UCSD-AML1 (cell line): ENCODE measurements at regions not wholly inside any gene's neighbourhood (a gene's known extent, or its start where the extent isn't known, plus 50 kb on each side); places are given as distances from the start of the nearest gene placed in this dataset.
"Not testable (repeated sequence)": the region's sequence is repeated elsewhere in the genome, so short reads cannot be mapped to it uniquely, and the experiment has no call there.

Experiments used
- DNase-seq: peaks from one replicate; lab custom pipeline; 2025; ENCODE audit not compliant: unreplicated experiment; lab: John Stamatoyannopoulos, UW

DNA sequence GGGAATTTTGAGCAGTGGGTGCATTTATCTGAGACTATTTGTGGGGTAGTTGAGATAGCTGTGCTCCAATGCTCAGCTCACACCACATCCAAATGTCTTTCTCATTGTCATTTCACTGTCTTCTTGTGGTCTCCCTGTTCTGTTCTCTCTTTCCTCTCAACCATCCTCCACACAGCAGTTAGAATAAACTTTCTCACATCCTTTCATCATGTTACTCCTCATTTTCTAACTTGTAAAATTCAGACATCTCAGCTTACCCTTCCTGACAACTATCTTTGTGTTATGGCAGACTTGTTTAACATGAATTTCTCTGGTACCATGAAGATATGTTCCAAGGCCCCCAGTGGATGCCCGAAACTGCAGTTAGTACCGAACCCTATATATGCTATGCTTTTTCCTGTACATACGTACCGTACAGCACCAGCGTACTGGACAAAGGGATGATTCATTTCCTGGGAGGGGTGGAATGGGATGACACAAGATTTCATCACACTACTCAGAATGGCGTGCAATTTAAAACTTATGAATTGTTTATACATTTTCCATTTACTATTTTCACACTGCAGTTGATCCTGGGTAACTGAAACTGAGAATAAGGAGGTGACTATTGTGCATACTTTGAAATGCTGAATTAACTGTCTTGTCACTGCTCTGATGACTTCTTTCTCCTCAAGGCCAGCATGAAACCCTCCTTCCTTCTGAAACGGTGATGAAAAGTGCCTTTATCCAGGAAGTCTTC is 177.1 kb upstream of the SLC38A2 start:
- DNase-seq: no peak

DNA sequence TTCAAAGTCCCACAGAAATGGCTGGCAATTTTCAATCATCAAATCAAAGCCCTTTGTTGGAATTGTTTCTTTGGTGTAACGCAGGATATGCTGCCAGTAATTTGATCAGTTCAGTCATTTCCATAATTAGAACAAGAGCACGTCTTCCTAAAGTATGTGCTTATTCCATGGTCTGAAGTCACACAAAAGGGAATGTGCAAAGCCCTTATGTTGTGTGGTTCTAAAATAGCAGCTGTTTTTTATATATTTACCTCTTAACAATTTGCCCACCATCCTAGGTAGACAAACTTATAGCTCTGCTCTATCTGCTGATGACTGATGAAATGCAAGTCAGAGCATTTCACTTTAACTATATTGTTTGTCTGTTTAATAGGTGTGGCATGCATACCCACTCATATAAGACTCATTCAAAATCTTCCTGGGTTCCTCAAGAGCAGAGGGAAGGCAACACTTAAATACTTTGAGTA is 176.1 kb upstream of the SLC38A2 start:
- DNase-seq: no peak

DNA sequence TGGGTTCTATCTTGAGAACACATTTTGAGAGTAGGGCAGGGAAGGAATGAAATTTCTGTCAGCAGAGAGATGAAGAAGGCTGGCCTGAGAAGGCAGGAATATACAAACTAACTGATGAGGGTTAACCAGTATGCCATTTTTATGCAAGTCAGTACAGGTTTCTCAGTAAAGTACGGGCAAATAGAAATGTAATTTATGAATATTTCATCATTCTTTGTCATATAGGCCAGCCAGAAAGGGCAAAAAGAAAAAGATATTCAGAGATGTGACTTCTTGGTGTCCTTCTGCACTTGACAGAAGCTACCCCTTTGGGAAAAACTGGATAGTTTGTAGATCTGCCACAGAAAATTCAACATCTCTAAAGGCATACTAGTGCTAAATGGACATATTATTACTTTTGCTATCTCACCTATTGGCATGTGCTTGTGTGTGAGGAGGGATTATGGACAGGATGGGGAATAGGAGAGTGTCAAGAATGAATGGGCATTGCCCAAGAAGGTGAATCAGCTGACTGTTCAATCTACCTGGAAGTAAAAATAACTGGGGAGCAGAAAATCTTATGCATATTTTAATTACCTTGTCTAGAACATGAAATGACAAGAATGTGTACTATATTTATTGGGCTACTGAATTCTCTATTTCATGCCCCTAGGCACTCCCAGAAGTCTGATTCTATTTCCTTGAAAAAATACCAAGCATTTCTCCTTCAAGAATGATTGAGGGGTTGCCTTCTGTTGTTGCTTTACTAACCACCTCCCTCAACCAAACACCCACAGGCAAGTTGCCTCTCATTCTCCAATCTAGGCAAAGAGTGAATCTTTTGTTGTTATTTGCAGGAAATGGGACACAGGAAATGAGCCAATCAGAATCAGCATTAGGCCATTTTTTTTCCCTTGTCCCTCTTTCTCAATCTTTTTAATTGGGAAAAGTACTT is 175.1 kb upstream of the SLC38A2 start:
- no peak for DNase-seq

DNA sequence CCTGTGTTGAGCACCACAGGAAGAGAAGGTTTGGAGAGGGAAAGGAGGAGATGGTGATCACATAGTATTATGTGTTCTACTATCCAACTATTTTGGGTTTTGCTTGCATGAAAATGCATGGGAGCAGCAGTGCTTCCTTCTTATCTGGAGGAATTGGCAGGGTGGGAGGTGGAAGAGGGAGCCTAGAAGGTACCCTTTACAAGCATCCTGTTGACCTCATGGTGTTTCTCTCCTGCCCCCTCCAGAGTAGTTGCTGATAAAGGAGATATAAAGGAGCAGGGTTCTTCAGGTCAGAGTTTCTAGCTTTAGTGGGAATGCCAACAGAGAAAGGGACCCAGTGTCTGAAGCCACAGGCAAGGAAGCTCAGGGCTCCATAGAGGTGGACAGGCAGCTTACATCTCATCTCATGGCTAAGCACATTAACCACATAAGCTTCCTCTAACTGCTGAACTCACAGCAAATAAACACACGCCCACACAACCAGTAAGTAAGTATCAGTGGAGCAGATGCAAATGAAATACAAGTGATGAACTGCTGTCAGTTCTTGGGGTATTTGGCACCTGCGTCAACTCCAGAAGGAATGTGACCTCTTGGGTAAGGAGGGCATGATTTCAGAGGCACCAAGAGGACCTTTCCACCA is 174.2 kb upstream of the SLC38A2 start:
- DNase-seq: no peak

DNA sequence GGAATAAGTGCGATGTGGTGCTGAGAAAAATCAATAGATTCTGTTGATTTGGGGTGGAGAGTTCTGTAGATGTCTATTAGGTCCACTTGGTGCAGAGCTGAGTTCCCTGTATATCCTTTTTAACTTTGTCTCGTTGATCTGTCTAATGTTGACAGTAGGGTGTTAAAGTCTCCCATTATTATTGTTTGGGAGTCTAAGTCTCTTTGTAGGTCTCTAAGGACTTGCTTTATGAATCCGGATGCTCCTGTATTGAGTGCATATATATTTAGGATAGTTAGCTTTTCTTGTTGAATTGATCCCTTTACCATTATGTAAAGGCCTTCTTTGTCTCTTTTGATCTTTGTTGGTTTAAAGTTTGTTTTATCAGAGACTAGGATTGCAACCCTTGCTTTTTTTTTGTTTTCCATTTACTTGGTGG is 170.8 kb upstream of the SLC38A2 start:
- not testable (repeated sequence) for DNase-seq

DNA sequence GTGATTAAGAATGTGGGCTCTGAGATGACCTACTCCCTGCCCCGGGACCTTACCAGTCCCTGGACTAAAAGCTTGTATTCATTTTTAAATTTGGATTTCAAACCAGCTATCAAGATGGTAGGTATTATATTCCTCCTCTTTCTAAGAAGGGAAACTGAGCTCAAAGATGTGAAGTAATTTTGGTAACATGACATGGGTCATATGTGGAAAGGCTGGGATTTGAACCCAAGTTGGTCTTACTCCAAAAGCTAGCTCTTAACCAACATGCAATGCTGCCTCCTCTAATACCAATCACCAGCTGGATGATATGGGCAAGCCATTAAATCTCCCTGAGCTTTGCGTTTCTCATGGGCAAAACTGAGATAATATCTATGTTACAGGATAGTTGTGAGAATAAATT is 166.4 kb upstream of the SLC38A2 start:
- no peak for DNase-seq

DNA sequence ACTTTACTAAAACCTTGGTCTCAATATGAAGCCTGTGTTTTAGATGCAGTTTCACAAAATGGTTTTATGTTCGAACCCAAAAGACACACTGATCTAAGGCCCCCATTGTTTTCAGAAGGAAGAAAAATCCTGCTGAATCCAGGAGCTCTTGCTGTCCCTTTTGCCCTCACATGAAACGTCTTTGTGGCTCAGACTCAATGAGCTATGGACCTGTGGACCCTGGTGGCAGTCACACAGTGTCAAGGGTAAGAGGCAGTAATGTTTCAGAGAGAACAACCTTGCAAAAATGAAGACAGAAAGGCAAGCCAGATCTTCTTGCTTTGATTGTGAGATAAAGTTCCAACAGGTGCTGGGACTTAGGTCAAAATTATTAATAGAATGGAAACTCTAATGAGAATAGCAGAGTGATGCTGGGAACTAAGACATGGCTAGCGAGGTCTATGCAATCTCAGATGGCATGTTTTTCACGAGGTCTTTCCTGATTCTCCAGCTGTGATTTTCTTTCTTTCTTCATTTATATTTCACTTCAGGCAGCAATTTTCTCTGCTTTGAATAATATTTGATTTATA is 164.9 kb upstream of the SLC38A2 start:
- DNase-seq: no peak

DNA sequence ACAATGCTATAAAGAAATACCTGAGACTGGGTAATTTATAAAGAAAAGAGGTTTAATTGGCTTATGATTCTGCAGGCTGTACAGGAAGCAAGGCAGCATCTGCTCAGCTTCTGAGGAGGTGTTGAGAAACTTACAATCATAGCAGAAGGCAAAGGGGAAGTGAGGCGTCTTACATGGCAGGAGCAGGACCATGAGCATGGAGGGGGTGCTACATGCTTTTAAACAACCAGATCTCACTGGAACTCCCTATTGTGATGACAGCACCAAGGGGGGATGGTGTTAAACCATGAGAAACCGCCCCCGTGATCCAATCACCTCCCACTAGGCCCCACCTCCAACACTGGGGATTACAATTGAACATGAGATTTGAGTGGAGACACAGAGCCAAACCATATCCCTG is 163.7 kb upstream of the SLC38A2 start:
- DNase-seq: peak; percentile 23

DNA sequence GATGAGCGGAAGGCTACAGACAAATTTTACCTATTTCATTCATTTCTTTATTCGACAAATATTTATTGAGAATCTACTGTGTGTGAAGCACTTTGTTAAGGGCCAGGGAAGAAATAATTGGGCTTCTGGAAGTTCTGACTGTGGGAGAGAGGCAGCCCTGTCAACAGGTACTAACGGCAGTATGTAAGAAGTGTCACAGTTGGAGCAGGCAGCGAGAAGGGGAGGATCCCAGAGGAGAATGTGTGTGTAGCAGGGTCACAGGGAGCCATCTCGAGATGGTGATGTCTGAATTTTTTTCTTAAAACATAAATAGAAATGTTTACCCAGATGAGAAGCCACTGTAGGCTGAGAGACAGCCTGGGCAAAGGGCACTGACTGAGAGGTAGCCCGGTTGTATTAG is 163.3 kb upstream of the SLC38A2 start:
- DNase-seq: no peak

DNA sequence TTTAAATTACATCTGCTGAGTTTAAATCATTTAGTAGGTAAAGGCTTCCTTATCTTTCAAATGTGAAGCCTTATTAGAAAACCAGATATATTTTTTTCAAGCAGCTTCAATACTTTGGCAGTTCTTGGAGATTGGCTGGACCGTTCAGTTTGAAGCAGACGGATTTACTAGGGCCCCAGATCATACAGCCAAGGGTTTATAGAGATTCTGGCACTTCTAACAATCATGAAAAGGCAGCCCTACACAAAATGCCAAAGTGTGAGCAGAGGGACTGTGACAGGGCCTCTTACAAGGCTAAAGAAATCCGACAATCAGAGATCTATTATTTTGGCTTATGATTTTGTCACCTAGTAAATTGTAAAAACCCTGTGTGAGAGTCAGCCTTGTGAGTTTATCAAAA is 162.8 kb upstream of the SLC38A2 start:
- DNase-seq: no peak

DNA sequence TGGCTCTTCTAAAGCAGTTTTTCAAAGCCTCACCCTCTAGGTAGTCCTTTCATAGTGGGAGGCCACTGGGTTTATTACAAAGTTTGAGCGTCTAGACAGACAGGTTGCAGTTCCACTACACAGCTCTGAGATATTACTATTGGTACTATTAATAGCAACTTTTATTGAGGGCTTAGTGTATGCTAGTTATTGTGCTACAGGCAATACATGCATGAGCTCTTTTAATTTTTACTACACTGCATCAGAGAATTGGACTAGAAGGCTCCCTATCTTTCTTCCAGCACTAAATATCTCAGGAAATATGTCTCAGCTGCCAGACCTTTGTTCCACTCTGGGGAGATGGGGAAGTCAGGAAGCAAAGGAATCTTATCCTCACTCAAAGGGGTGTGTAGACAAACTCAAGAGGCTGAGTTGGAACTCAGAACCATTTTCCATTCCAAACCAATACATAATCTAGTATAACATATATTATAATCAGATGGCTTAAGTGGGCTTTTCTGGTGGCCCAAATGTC is 161.8 kb upstream of the SLC38A2 start:
- DNase-seq: no peak

DNA sequence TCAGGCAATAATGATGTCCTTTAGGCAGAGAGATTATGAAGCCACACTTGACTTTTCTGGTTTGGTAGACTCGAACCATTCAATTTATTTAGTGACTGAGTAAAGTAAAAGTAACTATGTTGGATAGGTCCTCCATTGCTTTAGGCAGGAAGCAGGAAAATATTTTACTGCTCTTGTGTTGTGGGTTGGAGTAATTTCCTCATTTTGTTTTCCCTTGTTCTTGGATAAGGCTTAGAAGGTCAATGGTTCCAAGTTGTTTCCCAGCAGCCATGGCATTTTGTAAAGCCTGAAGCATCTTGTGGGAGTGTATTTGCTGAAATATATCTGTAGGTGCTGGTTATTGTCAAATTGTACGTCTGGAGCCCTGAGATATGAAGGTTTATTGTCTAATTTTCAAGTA is 161.2 kb upstream of the SLC38A2 start:
- DNase-seq: no peak

DNA sequence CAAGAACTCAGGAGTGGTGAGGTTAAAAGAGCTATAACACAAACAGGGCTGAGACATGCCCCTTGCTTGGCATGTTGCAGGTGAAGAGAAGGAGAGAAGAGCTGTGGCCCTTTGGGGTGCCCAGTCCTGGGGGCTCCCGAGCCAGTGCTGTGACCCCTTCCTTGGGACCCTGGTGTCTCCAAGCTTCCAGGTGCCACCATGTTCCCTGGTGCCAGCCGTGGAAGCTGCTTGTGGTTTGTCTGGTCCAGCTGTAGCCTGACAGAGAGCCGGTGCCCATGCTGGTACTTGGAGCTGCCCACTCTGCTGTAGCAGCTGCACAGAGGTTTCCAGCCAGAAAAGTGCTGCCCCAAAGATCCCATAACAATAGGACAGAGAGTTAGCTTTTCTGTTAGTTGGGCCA is 159.2 kb upstream of the SLC38A2 start:
- DNase-seq: no peak

DNA sequence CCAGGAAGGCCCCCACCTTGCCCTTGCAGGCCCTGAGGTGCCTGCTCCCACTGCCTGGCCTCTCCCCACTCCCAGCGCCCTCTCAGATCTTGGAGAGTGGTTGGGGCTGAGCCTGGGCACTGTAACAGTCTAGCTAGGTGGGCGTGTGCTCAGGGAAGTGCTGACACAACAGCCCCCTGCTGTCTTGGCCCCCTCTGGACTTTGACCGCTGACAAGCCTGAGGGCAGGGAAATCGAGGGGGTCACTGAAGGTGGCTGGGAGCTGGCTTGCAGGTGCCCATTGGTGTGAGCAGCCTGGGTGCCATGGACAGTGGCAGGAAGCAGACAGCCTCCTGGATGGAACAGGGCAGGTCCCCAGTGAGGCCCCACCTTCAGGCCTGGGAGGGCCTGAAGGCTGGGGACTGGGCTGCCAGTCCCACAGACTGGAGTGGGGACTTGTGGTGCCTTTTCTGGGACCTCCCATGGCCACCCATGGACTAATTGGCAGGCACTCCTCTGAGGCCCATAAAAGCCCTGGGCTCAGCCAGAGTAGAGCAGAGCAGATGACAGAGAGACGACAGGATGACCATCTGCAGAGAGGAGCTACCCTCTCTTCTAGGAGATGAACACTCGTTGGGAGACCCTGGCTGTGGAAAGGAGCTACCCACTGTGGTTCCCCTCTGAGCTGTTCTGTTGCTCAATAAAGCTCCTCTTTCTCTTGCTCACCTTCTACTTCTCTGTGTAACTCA is 158.6 kb upstream of the SLC38A2 start:
- DNase-seq: no peak

DNA sequence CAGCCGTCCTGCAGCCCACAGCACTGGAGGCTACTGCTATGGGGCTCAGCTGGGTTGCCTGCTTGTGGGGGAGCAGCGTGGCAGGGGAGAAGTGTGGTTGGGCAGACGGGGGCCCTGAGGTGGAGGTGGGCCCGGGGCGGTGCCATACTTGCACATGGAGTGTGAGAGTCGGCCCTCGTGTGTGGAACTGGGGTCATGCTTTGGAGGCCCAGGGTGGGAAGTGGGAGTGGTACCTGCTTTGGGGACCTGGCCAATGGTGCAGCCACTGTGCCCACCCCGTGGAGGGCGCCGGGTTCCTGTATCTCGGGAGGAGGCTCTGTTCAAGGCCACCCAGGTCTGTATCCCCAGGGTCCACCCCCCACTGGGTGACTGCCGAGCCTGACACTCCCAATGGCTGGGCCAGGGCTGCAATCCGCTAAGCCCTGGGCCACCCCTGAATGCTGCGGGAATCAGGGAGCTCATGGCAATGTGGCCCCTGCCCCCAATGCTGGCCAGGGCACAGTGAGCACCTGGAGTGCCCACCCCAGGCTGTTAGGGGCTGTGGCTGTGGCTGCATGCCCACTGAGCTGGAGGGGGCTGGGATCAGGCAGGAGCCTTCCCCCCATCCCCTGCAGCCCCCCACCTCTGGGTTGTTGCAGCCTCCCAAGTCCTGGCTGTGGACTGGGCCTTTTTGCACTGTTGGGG is 157.9 kb upstream of the SLC38A2 start:
- DNase-seq: no peak

DNA sequence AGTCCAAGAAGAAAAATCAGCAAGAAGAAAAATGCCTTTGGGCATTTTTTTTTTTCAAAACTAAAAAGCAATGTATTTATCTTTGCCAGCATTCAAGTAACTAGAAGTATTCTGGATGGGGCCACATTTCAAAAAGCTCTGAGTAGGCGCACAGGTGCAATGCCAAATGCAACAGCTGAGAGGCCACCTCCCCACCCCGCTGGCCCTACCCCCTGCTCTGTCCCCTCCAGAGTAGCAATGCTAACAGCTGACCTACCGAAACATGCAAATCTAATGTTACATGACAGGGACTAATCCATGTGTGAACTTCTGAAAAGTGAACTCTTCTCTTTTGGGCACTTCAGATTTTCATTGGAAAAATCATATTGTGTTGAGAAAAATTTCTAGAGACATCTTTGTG is 153.7 kb upstream of the SLC38A2 start:
- DNase-seq: no peak

DNA sequence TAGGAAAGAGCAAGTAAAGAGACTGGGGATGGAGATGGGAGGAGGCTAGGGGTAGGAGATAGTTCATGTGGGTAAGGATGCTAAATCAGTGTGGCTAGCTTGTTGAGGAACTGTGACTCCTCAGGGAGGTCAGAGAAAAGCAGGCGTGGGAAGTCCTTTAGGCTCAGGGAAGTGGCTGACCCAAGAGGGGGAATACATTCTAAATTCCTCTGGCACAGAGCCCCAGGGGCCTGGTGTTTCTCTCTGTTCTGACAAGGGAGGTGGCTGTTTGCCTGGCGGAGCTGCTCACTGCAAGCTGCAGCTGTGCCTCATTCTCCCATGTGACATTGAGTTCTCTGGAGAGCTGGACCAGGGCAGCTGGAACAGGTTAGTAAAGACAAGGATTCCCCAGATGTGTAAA is 152.2 kb upstream of the SLC38A2 start:
- DNase-seq: no peak

DNA sequence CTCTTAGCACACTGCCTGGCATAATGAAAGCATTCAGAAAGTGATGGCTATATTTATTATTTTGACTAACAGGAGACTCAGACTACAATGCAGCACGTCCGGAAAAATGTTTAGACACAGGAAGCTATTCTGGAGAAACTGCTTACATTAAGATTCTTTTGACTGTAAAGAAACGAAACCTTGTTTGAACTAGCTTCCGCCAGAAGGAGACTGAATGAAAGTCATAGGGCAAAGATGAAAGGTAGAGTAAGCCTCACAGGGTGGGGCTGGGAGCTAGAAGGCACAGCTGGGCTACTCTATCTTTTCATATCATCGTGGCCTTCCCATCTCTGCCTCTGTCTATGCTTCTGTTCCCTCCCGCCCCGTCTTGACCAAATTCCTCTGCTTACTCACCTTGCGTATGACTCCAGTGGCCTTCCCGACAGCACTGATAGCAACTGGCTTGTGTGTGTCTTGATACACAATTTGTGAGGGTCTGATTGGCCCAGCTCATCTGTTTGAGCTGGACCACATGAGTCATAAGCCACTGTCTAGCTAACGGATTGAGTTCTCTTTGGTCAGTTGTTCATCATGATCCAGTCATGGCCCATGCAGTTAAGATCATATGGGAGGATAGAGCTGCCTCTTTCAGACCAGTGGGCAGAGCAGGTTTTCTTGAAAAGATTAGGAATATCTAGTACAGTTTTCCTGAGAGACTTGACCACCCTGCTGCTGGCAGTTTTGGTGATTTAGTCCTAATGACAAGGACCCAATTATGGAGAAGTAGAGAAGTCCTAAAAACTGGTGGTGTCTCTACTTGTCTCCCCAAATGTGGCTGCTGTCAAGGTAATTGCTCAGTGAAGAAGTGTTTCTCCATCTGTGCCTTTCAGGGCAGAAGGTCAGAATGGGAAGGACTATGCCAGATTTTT is 151.5 kb upstream of the SLC38A2 start:
- no peak for DNase-seq

DNA sequence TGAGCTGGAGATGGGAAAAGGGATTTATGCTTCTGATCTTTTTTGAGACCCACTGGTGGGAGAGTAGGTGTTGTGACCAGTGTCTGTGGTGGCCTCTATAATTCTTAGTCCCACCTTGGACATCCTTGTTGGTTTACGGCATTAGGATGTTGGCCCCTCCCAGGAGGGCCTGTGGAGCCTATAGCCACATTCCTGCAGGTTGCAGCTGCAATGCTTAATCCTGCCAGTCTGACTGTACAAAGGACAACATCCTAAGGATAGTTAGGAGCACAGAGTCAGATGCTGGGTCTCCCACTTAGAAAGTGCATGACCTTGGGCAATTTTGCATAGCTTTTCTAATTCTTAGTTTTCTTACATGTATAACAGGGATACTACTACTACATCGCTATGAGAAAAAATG is 150.9 kb upstream of the SLC38A2 start:
- DNase-seq: no peak
